ENCODE measurements at regions not wholly inside any gene's neighbourhood (a gene's known extent, or its start where the extent isn't known, plus 50 kb on each side); places are given as distances from the start of the nearest gene placed in this dataset.

DNA sequence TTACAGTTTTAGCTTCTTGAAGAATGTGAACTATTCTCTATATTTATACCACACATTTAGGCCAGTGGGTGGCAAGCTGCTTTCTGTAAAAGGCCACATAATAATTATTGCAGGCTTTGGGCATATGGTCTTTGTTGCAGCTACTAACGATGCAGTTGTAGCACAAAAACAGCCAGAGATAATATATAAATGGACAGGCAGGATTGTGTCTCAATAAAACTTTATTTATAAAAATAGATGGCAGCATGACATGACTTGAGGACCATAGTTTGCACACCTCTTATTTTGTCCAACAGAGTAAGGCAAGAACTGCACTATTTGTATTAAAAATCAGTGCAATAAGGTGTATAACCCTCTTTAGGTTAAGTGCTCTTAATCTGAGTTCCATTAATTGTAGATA, 415.0 kb downstream of the ANXA1 start:
- TF ChIP-seq, protein P1, sequence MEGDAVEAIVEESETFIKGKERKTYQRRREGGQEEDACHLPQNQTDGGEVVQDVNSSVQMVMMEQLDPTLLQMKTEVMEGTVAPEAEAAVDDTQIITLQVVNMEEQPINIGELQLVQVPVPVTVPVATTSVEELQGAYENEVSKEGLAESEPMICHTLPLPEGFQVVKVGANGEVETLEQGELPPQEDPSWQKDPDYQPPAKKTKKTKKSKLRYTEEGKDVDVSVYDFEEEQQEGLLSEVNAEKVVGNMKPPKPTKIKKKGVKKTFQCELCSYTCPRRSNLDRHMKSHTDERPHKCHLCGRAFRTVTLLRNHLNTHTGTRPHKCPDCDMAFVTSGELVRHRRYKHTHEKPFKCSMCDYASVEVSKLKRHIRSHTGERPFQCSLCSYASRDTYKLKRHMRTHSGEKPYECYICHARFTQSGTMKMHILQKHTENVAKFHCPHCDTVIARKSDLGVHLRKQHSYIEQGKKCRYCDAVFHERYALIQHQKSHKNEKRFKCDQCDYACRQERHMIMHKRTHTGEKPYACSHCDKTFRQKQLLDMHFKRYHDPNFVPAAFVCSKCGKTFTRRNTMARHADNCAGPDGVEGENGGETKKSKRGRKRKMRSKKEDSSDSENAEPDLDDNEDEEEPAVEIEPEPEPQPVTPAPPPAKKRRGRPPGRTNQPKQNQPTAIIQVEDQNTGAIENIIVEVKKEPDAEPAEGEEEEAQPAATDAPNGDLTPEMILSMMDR (conservative IDR thresholded peaks at IDR 0.05; ENCODE audit: control insufficient read depth, insufficient read depth, low read depth, low read length), result no peak
- H3K4me3 ChIP-seq (ENCODE audit: control insufficient read depth, low read depth, low read length), result no peak overlapping the region
- DNase-seq (ENCODE audit: low read depth), result no peak

DNA sequence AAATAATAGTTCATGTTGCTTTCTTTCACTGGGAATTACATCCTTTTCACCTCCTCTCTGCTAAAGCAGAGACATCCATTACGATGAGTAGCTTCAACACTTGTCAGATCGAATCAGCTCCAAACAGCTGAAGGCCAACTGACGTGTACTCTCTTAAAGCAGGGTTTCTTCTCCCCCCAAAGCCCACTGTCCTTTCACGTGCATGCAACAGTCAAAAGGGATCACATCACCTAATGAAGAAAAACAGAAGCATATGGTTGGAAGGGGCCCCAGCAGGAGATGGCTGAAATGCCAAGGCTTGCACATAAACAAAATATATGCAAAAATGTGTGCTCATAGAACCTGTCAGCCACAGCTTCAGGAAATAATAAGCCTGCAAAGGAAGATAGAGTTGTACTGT, 421.6 kb downstream of the ANXA1 start:
- TF ChIP-seq, protein P1 (conservative IDR thresholded peaks at IDR 0.05; ENCODE audit: control insufficient read depth, insufficient read depth, low read depth, low read length), result no peak
- no peak overlapping the region for H3K4me3 ChIP-seq (ENCODE audit: control insufficient read depth, low read depth, low read length)
- DNase-seq (ENCODE audit: low read depth), result no peak

DNA sequence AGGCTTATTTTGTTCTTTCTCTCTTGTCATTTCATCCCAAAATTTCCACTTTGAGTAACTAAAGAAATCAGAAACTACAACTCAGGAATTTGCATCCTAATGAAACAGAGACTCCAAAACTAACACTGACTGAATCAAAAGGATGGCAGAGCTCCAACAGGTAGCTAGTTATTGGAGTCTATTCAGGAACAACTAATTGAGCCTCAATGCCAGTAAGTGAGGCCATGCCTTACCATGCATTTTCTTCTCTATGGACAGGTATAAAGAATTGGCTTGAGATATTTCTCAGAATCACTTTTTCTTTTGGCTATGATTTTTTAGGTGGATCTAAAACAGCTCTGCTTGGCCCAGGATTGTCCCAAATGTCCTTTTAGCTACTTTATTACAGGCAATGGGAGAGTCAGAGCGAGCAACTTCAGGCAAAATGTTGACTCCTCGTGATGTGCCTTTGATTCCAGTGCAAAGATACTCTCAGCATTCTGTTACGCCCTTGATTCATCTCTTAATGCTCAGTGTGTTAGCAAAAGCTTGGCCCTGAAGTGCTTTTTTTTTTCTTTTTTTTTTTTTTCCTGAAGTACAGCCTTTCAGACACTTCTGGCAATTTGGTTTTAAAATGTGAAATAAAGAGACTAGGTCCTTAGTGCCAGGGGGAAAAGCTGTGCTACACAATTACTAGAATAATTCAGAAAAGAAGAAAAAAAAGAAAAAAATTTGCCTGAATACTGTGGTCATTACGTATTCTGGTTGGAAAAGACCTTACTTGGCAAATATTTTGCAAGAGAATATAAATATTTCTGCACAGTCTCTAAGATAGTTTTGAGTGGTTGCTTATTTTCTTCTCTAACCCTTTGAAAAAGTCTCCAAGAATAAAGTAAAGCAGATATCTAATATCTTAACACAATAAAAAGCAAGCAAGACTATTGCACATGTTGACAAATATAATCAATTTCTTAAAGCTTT, 423.7 kb downstream of the ANXA1 start:
- no peak for DNase-seq (ENCODE audit: low read depth)
- TF ChIP-seq, protein P1 (conservative IDR thresholded peaks at IDR 0.05; ENCODE audit: control insufficient read depth, insufficient read depth, low read depth, low read length), result no peak
- no peak overlapping the region for H3K4me3 ChIP-seq (ENCODE audit: control insufficient read depth, low read depth, low read length)

DNA sequence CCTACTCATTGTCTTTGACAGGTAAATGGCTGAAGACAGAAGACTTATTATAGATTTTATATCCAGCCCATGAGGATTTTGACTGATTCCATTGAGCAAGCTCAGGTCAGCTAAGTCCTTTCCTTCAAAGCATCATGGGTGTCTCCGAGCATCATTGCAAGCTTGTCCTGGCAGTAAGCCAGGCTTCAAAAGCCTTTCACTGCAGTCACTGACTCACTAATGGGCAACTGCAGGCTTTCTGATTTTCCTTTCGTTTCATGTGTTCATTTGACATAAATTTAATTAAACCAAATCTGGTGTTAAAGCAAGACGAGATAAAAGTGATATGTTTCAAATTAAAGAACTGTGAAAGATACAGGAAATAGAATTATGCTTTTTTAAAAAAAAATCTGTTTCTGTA, 426.2 kb downstream of the ANXA1 start:
- no peak overlapping the region for H3K4me3 ChIP-seq (ENCODE audit: control insufficient read depth, low read depth, low read length)
- DNase-seq (ENCODE audit: low read depth), result peak; percentile 78
- TF ChIP-seq, protein P1 (conservative IDR thresholded peaks at IDR 0.05; ENCODE audit: control insufficient read depth, insufficient read depth, low read depth, low read length), result no peak

DNA sequence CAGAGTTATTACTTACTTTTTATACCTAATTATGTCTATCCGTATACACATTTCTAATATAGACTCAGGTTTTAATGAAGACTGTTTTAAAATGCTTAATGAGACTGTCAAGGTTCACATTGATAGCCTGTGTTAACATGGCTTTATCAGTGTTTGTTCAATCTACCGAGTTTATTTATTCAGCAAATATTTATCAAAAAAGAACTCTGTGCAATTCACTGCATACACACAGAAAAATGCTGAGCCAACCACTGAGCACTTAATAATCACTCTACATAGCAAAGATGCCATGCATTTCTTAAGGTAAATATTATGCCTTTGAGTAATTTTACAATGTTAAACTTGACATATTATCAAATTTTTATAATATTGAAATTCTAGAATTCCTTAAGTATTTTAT, 428.2 kb downstream of the ANXA1 start:
- no peak for DNase-seq (ENCODE audit: low read depth)
- no peak overlapping the region for H3K4me3 ChIP-seq (ENCODE audit: control insufficient read depth, low read depth, low read length)
- TF ChIP-seq, protein P1 (conservative IDR thresholded peaks at IDR 0.05; ENCODE audit: control insufficient read depth, insufficient read depth, low read depth, low read length), result no peak

DNA sequence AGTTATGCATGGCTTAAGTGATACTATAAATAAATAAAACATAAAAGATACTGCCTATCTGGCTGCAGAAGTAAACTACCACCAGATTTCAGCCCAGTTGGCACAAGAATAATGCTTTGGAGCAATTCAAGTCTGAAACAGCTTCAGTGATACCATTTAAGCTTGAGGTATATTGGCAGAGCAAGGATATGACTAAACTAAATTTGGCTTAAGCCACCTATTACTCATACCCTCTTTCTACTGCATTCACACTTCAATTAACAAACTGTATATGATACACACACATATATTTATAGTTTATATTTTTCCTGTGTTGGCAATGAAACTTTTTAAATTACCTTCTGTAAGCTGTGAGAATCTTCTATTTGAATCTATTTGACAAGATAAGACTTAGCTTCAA, 431.9 kb downstream of the ANXA1 start:
- no peak overlapping the region for H3K4me3 ChIP-seq (ENCODE audit: control insufficient read depth, low read depth, low read length)
- TF ChIP-seq, protein P1 (conservative IDR thresholded peaks at IDR 0.05; ENCODE audit: control insufficient read depth, insufficient read depth, low read depth, low read length), result no peak
- peak; percentile 51 for DNase-seq (ENCODE audit: low read depth)
